Uterus (tissue), 3 donors: ENCODE measurements at regions not wholly inside any gene's neighbourhood (a gene's known extent, or its start where the extent isn't known, plus 50 kb on each side); places are given as distances from the start of the nearest gene placed in this dataset.

Experiments used
- DNase-seq, 2 donors: peaks; one replicate each; pipeline ENCODE4 v3.0.0-alpha.2; 2019 to 2020
- H3K27ac ChIP-seq, 2 donors: fragments of 200-600 bp; sonication (generic); 1 replicate in 1 of 2; 2 replicates in 1 of 2; pipeline ENCODE4 v1.5.1; 2016 to 2018
- H3K27me3 ChIP-seq, 2 donors: fragments of 200-600 bp; sonication (generic); one replicate each; pipeline ENCODE4 v1.5.1; 2018 to 2019; ENCODE audit warnings: control low read depth in 1 of 2
- H3K36me3 ChIP-seq, 2 donors: fragments of 200-600 bp; sonication (generic); one replicate each; pipeline ENCODE4 v1.5.1; 2019; ENCODE audit warnings: control low read depth in 1 of 2
- H3K4me1 ChIP-seq, 2 donors: fragments of 200-600 bp; sonication (generic); one replicate each; pipeline ENCODE4 v1.5.1; 2018 to 2019; ENCODE audit warnings: control low read depth in 1 of 2
- H3K4me3 ChIP-seq, 2 donors: fragments of 200-600 bp; sonication (generic); 1 replicate in 1 of 2; 2 replicates in 1 of 2; pipeline ENCODE4 v1.5.1; 2018 to 2019; ENCODE audit warnings: mild to moderate bottlenecking in 1 of 2
- H3K9me3 ChIP-seq, 2 donors: fragments of 200-600 bp; sonication (generic); one replicate each; pipeline ENCODE4 v1.5.1; 2019; ENCODE audit warnings: control low read depth in 1 of 2
- POLR2A ChIP-seq, 2 donors: fragments of 450-650 bp; IDR thresholded peaks; one replicate each; pipeline ENCODE4 v1.6.1; 2016; ENCODE audit warnings: antibody characterized with exemption in 2 of 2, mild to moderate bottlenecking in 1 of 2, moderate library complexity in 1 of 2
- intact Hi-C: fragments of 100-400 bp; cut with DNase I; formaldehyde crosslinking; loops from one replicate; pipeline ENCODE4 v1.15.1; 2023; ENCODE audit warnings: low total_unique reads
- TF ChIP-seq, protein P1 (sequence below), 4 experiments: fragments of 200-600 bp in 2 of 4; fragments of 450-650 bp in 2 of 4; sonication (generic) in 2 of 4; IDR thresholded peaks; one replicate each; pipeline ENCODE4 v1.5.1; 2016 to 2019; ENCODE audit warnings: antibody characterized with exemption in 4 of 4, mild to moderate bottlenecking in 2 of 4, moderate library complexity in 1 of 4
- donor health status: DM: yes; HTN: yes; CAD: no.

DNA sequence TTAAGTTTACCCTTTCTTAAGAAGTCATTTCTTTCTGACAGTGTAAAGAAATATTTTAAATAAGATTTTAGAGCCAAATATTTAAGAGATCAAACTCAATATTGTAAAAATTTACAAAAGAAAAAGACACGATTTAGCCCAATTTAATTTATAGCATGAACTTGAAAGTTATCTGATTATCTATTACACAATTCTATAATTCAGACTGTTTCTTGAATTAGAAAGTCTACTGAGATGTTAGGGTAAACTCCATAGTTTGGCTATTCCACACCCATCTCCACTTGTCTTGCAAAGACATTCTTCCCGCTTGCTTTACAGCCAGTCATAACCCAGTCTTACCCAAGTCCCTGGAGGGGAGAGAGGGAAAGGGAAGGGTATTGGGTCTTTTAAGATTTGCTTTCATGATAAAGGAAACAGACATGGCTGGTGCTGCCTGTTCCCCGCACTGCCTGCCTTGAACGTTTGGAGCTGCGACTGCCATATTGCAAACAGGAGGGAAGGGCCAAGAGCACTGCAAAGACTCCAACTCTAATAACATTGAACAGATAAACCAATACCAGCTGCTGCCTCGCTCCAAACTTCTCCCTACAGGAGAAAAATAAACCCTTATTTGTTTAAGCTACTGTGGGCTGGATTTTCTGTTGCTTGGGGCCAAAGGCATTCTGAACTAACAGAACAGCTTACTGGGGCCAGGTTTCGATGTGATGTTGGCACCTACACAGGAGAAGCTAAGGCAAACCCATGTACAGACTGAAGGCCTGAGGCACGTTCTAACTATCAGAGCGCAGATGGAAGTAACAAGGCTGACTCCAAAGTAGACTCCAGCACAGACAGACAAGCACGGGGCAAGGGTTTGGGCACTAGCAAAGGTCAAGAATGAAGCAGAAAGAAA, 552.3 kb upstream of the JARID2 start:
- no peak overlapping the region for H3K27ac ChIP-seq
- no peak for TF ChIP-seq POLR2A (IDR thresholded peaks at IDR 0.05)
- TF ChIP-seq, protein P1, sequence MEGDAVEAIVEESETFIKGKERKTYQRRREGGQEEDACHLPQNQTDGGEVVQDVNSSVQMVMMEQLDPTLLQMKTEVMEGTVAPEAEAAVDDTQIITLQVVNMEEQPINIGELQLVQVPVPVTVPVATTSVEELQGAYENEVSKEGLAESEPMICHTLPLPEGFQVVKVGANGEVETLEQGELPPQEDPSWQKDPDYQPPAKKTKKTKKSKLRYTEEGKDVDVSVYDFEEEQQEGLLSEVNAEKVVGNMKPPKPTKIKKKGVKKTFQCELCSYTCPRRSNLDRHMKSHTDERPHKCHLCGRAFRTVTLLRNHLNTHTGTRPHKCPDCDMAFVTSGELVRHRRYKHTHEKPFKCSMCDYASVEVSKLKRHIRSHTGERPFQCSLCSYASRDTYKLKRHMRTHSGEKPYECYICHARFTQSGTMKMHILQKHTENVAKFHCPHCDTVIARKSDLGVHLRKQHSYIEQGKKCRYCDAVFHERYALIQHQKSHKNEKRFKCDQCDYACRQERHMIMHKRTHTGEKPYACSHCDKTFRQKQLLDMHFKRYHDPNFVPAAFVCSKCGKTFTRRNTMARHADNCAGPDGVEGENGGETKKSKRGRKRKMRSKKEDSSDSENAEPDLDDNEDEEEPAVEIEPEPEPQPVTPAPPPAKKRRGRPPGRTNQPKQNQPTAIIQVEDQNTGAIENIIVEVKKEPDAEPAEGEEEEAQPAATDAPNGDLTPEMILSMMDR (IDR thresholded peaks at IDR 0.05), result no peak
- no peaks in the 10 kb centered on the region for H3K4me1 ChIP-seq
- H3K36me3 ChIP-seq, result no peaks in the 10 kb centered on the region
- no peak overlapping the region for H3K4me3 ChIP-seq
- H3K27me3 ChIP-seq, result no peaks in the 10 kb centered on the region
- intact Hi-C loops, result no loop called here
- DNase-seq, result no peak
- H3K9me3 ChIP-seq, result no peaks in the 10 kb centered on the region

DNA sequence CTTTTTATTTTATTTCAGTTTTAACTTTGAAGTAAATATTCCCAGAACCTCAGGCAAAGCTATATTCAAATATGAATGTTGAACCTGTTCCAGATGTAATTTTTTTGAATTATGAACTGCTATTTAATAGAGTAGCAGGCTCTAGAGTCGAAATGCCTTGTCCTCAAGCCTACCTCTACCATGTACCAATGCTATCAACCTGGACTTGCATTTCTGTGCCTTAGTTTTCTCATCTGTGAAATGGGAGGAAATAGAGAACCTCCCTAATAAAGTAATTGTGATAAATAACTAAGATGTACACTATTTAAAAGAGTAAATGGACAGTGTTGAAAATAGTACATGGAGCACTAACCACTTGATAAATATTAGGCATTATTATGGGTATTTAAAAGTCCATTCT, 551.6 kb upstream of the JARID2 start:
- no peak for TF ChIP-seq POLR2A (IDR thresholded peaks at IDR 0.05)
- TF ChIP-seq, protein P1 (IDR thresholded peaks at IDR 0.05), result no peak
- intact Hi-C loops, result no loop called here
- DNase-seq, result no peak
- Histone ChIP-seq H3K9me3 (no peaks in the 10 kb centered on the region), H3K27me3 (no peaks in the 10 kb centered on the region), H3K36me3 (no peaks in the 10 kb centered on the region), H3K4me3 (no peak overlapping the region), H3K27ac (no peak overlapping the region), H3K4me1 (no peaks in the 10 kb centered on the region)

DNA sequence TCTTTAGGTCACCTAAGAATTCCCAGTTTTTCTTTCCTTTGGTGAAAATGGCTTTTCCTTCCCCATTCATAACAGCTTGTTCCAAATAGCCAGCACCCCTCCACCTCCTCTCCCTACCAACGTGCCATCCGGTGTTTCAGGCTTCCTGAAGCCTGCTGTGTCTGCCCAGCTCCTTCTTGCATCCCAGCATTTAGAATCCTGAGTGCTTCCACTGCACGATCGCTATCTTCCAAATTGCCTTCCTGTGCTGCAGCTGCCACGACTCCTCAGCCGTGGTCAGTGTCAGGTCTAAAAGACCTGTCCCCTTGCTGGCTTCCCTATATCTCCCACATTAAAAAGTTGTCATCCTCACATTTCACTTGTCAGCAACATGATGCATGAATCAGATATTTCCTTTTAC, 550.3 kb upstream of the JARID2 start:
- TF ChIP-seq, protein P1 (IDR thresholded peaks at IDR 0.05), result no peak
- no peak for TF ChIP-seq POLR2A (IDR thresholded peaks at IDR 0.05)
- no peak for DNase-seq
- Histone ChIP-seq H3K36me3 (no peaks in the 10 kb centered on the region), H3K4me3 (no peak overlapping the region), H3K4me1 (no peaks in the 10 kb centered on the region), H3K27me3 (no peaks in the 10 kb centered on the region), H3K27ac (no peak overlapping the region), H3K9me3 (no peaks in the 10 kb centered on the region)
- intact Hi-C loops, result no loop called here

DNA sequence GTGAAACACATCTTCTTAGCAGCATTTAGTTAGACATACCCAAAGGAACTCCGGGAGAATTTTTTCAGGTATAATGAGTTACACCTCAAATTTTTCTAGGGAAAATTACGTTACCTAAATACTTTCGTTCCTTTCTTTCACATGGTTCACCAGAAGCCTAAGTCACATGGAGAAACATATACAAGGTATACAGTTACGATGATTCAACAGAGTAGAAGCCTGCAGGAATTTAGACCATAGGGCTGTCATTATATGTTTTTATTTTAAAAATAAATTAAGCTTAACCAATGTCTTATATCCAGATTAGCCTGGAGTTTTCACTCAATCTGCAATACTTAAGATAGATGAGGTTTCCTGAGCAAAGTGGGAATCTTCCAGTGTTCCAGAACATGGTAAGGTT, 549.5 kb upstream of the JARID2 start:
- Histone ChIP-seq H3K4me3 (no peak overlapping the region), H3K27me3 (no peaks in the 10 kb centered on the region), H3K4me1 (no peaks in the 10 kb centered on the region), H3K9me3 (no peaks in the 10 kb centered on the region), H3K27ac (no peak overlapping the region), H3K36me3 (no peaks in the 10 kb centered on the region)
- intact Hi-C loops, result no loop called here
- DNase-seq, result no peak
- TF ChIP-seq, protein P1 (IDR thresholded peaks at IDR 0.05), result no peak
- no peak for TF ChIP-seq POLR2A (IDR thresholded peaks at IDR 0.05)

DNA sequence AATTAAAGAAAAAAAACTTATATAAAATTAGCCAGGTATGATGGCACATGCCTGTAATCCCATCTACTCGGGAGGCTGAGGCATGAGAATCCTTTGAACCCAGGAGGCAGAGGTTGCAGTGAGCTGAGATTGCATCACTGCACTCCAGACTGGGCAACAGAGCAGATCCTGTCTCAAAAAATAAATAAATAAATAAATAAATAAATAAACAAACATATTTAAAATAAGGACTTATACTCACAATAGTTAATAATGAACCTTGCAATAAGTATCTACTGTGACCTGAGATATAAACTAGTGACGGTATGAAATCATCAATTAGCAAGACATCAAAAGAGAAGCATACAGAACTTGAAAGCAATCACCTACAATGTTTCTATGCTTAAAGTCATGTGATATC, 548.4 kb upstream of the JARID2 start:
- H3K27ac ChIP-seq, result no peak overlapping the region
- no peaks in the 10 kb centered on the region for H3K9me3 ChIP-seq
- no peak overlapping the region for H3K4me3 ChIP-seq
- no peak for DNase-seq
- no peaks in the 10 kb centered on the region for H3K4me1 ChIP-seq
- H3K36me3 ChIP-seq, result no peaks in the 10 kb centered on the region
- TF ChIP-seq, protein P1 (IDR thresholded peaks at IDR 0.05), result no peak
- no peak for TF ChIP-seq POLR2A (IDR thresholded peaks at IDR 0.05)
- no peaks in the 10 kb centered on the region for H3K27me3 ChIP-seq
- intact Hi-C loops, result no loop called here
